Stomach (tissue), 4 donors: ENCODE measurements at regions not wholly inside any gene's neighbourhood (a gene's known extent, or its start where the extent isn't known, plus 50 kb on each side); places are given as distances from the start of the nearest gene placed in this dataset.

ENCODE experiments used
- POLR2A ChIP-seq, 4 donors: fragments of 450-650 bp; IDR thresholded peaks; one replicate each; pipeline ENCODE4 v1.6.1; 2016; ENCODE audit warnings: antibody characterized with exemption in 4 of 4, control low read depth in 2 of 4, mild to moderate bottlenecking in 1 of 4, moderate library complexity in 1 of 4
- TF ChIP-seq, protein P1 (sequence below), 7 experiments: fragments of 450-650 bp in 4 of 7; fragments of 200-600 bp in 3 of 7; sonication (generic) in 3 of 7; IDR thresholded peaks; one replicate each; pipeline ENCODE4 v1.5.1; 2016 to 2019; ENCODE audit warnings: antibody characterized with exemption in 7 of 7, control low read depth in 2 of 7, mild to moderate bottlenecking in 1 of 7

DNA sequence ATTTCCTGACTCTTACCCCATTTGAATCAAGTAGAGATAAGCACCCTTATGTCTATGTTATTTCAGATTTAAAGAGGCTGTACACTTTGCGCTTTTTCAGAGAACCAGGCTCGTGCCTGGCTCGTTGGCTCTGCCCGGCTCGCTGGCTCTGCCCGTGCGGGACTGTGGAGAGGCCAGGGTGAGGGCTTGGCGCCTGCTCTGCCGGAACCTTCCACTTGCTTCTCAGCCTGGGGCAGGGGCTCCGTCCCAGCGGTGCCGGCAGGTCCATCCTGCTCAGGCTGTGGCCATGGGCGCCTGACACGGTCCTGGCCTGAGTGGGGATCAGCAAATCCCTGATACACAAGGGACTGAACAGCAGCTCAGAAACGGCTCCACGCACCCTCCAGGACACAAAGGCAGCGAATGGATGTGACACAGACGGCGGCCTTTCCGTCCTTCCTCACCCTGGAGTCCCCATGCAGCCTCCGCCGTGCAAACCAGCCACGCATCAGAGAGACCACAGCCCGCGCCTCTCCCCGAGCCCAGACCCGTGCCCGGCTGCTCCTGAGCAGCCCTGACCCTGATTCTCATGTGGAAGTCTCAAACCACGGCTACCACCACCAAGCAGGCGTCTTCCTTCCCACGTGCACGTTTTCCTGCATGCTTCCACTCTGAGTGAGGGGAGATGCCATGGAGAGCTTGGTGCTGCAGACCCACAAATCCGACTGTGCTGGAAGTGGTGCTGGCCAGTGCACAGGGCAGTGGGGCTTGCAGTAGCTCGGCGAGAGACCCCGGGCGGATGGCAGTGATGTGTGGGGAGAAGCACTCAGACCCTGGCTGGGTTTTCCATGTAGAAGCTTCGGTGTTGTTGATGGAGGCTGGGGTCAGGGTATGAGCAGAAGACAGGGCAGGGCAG, 233.9 kb downstream of the ERMARD start:
- TF ChIP-seq, protein P1, sequence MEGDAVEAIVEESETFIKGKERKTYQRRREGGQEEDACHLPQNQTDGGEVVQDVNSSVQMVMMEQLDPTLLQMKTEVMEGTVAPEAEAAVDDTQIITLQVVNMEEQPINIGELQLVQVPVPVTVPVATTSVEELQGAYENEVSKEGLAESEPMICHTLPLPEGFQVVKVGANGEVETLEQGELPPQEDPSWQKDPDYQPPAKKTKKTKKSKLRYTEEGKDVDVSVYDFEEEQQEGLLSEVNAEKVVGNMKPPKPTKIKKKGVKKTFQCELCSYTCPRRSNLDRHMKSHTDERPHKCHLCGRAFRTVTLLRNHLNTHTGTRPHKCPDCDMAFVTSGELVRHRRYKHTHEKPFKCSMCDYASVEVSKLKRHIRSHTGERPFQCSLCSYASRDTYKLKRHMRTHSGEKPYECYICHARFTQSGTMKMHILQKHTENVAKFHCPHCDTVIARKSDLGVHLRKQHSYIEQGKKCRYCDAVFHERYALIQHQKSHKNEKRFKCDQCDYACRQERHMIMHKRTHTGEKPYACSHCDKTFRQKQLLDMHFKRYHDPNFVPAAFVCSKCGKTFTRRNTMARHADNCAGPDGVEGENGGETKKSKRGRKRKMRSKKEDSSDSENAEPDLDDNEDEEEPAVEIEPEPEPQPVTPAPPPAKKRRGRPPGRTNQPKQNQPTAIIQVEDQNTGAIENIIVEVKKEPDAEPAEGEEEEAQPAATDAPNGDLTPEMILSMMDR (IDR thresholded peaks at IDR 0.05) = no peak
- TF ChIP-seq POLR2A (IDR thresholded peaks at IDR 0.05) = no peak
